ENCODE measurements at regions not wholly inside any gene's neighbourhood (a gene's known extent, or its start where the extent isn't known, plus 50 kb on each side); places are given as distances from the start of the nearest gene placed in this dataset.

DNA sequence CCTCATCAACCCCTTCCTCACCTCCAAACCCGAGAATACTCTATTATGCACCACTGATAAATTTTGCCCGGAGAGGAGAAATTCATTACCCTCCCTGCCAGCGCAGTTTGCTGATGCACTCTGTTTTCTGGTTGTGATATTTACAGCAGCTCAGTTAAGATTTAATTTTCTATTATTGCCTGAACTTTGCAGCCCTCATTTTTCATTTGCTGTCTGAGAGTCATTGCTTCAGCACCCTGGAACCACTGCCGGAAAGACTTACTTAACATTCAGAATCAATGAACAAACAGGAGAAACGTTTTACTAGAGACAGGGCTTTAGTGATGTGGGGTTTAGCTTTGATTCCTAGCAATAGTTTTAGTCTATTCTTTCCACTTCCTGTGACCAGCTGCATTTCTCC lies 56.7 kb upstream of the MAMDC2 start:
- no peak for TF ChIP-seq POLR2A (IDR thresholded peaks at IDR 0.05)
- TF ChIP-seq, protein P1, sequence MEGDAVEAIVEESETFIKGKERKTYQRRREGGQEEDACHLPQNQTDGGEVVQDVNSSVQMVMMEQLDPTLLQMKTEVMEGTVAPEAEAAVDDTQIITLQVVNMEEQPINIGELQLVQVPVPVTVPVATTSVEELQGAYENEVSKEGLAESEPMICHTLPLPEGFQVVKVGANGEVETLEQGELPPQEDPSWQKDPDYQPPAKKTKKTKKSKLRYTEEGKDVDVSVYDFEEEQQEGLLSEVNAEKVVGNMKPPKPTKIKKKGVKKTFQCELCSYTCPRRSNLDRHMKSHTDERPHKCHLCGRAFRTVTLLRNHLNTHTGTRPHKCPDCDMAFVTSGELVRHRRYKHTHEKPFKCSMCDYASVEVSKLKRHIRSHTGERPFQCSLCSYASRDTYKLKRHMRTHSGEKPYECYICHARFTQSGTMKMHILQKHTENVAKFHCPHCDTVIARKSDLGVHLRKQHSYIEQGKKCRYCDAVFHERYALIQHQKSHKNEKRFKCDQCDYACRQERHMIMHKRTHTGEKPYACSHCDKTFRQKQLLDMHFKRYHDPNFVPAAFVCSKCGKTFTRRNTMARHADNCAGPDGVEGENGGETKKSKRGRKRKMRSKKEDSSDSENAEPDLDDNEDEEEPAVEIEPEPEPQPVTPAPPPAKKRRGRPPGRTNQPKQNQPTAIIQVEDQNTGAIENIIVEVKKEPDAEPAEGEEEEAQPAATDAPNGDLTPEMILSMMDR (IDR thresholded peaks at IDR 0.05), result no peak
